ENCODE measurements at regions not wholly inside any gene's neighbourhood (a gene's known extent, or its start where the extent isn't known, plus 50 kb on each side); places are given as distances from the start of the nearest gene placed in this dataset.

DNA sequence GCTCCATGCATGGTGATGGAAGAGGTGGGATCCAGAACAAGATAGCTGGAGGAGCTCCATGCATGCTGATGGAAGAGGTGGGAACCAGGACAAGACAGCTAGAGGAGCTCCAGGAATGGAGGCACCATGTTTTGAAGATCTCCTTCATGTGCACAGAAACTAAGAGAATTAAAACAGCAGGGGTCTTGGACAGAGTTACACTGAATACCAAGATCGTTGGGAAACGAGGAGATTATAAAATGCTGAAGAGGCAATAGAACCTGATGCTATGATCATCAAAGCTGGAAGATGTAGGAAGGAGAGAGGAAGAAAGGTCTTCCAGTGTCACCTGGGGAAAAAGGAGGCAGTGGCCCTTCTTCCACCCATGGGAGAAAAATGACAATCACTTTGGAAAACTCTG lies 193.6 kb upstream of the PFKP start:
- TF ChIP-seq, protein P1, sequence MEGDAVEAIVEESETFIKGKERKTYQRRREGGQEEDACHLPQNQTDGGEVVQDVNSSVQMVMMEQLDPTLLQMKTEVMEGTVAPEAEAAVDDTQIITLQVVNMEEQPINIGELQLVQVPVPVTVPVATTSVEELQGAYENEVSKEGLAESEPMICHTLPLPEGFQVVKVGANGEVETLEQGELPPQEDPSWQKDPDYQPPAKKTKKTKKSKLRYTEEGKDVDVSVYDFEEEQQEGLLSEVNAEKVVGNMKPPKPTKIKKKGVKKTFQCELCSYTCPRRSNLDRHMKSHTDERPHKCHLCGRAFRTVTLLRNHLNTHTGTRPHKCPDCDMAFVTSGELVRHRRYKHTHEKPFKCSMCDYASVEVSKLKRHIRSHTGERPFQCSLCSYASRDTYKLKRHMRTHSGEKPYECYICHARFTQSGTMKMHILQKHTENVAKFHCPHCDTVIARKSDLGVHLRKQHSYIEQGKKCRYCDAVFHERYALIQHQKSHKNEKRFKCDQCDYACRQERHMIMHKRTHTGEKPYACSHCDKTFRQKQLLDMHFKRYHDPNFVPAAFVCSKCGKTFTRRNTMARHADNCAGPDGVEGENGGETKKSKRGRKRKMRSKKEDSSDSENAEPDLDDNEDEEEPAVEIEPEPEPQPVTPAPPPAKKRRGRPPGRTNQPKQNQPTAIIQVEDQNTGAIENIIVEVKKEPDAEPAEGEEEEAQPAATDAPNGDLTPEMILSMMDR (IDR thresholded peaks at IDR 0.05; ENCODE audit: insufficient read depth, low read length, poor library complexity, severe bottlenecking), result no peak
- TF ChIP-seq EZH2phosphoT487 (conservative IDR thresholded peaks at IDR 0.05; ENCODE audit: low read length), result no peak

Measured in SU-DHL-6 (cell line).